Skin epidermis (tissue), 12 donors: ENCODE measurements at regions not wholly inside any gene's neighbourhood (a gene's known extent, or its start where the extent isn't known, plus 50 kb on each side); places are given as distances from the start of the nearest gene placed in this dataset.

Experiments
- H3K27ac ChIP-seq, 21 experiments: fragments of 200-600 bp; sonication (generic) in 11 of 21; one replicate each; pipeline ENCODE4 v1.5.0; 2020; ENCODE audit warnings: mild to moderate bottlenecking in 3 of 21, inconsistent platforms in 2 of 21, moderate library complexity in 2 of 21
- H3K4me3 ChIP-seq, 7 experiments: fragments of 200-600 bp; sonication (generic) in 2 of 7; one replicate each; pipeline ENCODE4 v1.5.0; 2020; ENCODE audit warnings: inconsistent platforms in 2 of 7, mild to moderate bottlenecking in 2 of 7, moderate library complexity in 1 of 7

DNA sequence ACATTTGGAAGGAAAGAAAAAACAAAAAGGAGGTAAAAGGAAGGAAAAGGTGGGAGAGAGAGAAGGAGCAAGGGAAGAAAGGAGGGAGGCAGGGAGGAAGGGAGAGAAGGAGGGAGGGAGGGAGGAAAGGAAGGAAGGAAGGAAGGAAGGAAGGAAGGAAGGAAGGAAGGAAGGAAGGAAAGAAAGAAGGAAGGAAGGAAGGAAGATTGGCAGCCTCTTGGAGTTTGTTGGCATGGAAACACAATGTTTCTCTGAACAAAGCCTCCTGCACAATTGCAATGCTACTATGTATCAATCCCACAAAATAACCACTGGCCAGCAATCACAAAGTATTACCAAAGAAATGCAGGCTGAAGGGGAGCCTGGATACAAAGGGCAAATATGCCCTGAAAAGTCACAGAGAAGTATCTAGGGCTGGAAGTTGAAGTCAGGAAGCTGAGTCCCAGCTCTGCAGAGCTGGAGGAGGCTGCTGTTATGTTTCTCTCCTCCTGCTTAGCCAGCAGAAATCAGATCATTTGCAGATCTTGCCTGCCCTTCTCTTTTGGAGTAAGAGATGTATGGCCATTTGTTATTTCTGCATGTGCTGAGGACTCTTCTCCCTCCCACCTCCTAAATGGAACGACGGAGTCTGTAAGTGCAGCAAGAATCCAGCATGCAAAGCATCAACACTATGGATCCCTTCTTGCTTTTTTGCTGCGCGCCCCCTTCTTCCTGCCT, 195.9 kb upstream of the LDB2 start:
- Histone ChIP-seq H3K27ac (no peak overlapping the region), H3K4me3 (no peak overlapping the region)

- no peak overlapping the region for H3K27ac ChIP-seq
- no peak overlapping the region for H3K4me3 ChIP-seq
Observed at GRCh38 chr4:17093481-17093880, 195.0 kb upstream of the LDB2 start.

DNA sequence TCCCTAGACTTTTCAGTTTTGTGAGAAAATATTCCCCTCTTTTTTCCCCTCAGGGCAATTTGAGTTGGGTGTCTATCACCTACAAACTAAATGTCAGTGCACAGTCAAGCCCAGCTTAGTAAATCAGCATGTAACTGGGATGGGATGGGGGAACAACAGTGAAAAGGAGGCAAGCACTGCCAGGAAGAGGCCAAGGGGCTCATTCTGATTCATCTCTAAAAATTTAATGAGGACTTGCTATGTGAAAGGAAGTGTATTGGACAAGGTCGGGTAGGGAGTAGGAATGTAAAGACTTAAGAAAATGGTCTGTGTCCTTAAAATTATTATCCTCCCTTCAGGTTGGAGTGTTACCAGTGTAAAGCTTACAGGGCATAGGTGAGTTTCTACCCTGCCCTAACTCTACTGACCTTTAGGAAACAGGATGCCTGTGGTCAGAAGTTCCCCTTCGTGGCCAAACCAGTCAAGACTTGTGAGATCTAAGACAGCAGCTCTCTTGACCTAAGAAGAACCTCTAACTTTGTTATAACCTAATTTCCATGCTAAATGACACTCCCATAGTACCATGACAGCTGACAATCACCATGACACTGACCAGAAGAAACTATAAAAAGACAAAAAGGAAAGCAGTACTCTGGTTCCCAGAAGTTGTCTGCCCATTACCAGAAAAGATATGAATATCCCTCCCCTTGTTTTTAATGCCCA, 194.4 kb upstream of the LDB2 start:
- Histone ChIP-seq H3K27ac (no peak overlapping the region), H3K4me3 (no peak overlapping the region)

DNA sequence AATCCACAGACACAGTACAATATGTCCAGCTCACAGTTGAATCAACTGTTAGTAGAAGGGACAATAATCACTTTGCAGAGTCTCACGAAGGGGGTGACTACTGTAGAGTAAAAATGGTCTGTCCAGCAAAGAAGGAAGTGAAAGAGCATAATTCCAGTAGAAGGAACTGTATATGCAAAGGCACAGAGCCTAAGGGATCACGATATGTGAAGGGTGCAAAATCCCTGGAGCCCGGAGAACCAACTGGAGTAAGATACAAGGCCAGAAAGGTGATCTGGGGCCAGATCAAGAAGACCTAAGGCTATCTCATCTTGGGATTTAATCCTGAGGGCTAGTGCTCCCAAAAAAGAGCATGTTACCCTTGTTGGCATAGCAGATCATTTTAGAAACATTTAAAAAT, 192.7 kb upstream of the LDB2 start:
- Histone ChIP-seq H3K4me3 (no peak overlapping the region), H3K27ac (no peak overlapping the region)

DNA sequence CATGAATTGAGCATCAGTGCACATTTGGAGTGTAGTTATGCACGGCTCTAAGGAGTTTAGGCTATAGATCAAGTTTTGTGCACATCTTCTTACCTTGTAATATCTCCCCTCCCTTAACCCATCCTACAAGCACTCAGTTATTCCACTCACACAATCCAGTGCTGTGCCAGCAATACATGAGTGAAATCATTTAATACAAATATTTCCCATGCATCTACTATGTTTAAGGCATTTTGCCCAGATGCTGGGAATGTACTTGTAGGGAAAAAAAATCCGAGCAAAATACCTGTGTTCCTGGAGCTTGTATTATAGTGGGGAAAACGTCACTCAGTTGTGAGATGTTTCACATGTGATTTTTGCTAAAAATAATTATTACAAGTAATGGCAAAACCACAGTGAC, 191.6 kb upstream of the LDB2 start:
- Histone ChIP-seq H3K27ac (no peak overlapping the region), H3K4me3 (no peak overlapping the region)

GRCh38 chr4:17085416-17085815, 187.0 kb upstream of the LDB2 start:
- Histone ChIP-seq H3K27ac (no peak overlapping the region), H3K4me3 (no peak overlapping the region)

DNA sequence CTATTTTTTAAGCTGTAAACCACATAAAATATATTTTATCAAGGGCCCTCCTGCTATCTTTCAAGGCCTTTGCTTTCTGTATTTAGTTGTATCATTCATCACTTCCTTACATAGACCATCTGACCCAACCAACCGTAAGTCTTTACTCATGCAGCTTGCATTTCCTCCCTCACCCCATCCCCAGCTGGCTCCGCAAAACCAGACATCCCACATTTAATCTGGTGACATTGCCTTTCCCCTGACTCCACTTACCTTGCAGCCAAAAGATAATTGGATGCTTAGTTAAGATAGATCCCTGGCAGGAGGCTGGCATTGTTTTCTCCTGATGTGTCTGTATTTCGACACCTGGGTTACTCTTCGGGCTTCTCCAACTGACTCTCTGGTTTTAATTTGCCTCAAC, 183.7 kb upstream of the LDB2 start:
- H3K27ac ChIP-seq = no peak overlapping the region

GRCh38 chr4:17081179-17081578, 182.7 kb upstream of the LDB2 start:
- Histone ChIP-seq H3K4me3 (no peak overlapping the region), H3K27ac (no peak overlapping the region)

More for the DNA sequence above, 183.7 kb upstream of the LDB2 start:
- no peak overlapping the region for H3K4me3 ChIP-seq

- H3K27ac ChIP-seq = no peak overlapping the region
- H3K4me3 ChIP-seq = no peak overlapping the region
Observed at GRCh38 chr4:17077105-17077504, 178.7 kb upstream of the LDB2 start.

- no peak overlapping the region for H3K27ac ChIP-seq
- H3K4me3 ChIP-seq = no peak overlapping the region
Observed at GRCh38 chr4:17072483-17072882, 174.0 kb upstream of the LDB2 start.

DNA sequence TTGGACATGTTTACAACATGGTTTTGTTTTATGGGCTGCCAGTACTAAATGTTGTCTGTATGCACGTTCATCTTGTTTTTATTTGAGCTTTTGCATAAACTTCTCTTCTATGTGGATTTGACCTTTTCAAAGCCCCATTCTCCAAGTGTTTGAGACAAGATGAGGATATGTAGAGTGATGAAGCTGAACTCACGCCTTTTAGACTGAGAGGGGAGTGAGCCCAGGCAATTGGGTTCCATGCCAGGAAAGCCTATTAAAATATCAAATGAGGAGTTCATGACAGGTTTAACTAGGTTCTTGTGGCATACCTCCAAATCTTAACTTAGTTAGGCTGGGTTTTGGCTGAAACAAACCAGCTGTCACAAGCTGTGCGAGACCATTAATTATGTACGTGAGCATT, 170.4 kb upstream of the LDB2 start:
- Histone ChIP-seq H3K4me3 (no peak overlapping the region), H3K27ac (no peak overlapping the region)

DNA sequence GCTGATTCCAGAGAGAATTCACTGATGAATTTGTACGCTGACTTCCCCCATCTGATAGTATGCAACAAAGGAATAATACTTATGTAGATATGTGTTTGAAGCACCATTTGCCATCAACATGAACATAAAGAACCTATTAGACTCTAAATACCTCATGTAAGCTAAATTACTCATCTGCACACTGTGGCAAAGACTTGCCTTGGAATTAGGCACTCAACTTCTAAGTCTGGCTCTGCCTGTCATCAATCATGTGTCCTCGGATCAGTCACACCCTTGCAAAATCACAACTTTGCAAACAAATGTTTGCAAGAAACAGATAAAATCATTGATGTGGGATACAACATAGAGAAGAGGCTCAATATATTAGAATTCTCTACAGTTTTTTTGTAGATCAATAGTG, 169.9 kb upstream of the LDB2 start:
- Histone ChIP-seq H3K27ac (no peak overlapping the region), H3K4me3 (no peak overlapping the region)

GRCh38 chr4:17066972-17067371, 168.5 kb upstream of the LDB2 start:
- no peak overlapping the region for H3K4me3 ChIP-seq
- peak overlapping the region in 1 of 21 experiments; percentile 57 for H3K27ac ChIP-seq

DNA sequence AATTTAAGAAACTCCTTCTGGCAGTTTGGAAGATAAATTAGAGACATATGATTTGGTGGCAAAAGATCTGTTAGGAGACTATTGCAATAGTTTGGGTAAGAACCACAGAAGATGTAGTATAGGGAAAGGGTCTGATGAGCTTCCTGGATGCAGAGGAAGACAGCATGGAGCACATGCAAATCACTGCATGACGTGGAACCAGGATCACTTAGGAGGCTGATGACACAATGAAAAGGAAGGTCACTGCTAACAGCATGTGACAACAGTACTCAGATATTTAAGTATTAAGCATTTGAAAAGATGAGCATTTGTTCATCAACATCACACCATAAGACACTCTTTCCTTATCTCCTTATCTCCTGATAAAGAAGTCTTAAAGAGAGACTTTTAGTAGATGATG, 167.8 kb upstream of the LDB2 start:
- Histone ChIP-seq H3K4me3 (no peak overlapping the region), H3K27ac (no peak overlapping the region)

- H3K4me3 ChIP-seq = no peak overlapping the region
- no peak overlapping the region for H3K27ac ChIP-seq
Observed at GRCh38 chr4:17065821-17066220, 167.4 kb upstream of the LDB2 start.

DNA sequence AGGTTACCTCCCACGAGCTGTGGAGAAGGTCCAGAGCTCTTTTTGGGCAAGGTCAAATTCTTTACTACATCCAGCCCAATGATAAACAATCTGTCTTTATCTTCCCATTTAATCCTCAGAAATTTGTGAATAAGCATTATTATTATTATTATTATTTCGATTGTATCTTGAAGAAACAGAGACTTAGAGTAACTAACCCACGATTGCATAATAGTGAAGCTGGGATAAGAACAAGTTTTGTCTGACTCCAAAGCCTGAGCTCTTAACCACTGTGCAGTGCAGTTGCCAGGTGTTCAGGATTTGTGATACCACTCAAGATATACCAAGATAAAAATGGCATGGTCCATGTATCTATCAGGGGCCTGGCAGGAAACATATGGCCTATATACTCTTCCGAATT, 166.5 kb upstream of the LDB2 start:
- no peak overlapping the region for H3K27ac ChIP-seq

DNA sequence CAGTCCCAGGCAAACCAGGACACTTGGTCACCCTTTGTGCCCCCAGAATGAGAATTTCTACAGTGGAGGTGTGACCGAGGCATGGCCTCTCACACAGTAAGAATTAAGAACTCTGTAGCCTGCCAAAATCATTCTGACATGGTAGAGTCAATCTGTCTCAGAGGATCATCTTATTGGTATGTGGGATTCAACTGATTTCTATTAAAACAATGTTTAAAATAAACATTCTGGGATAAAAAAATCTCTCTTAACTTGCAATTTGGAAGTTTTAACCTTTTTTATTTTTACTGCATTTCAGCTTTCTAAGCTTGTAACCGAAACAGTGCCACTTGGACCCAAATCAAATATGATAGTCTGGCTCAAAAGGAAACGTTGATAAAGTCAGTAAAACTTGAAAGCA, 165.4 kb upstream of the LDB2 start:
- Histone ChIP-seq H3K4me3 (no peak overlapping the region), H3K27ac (no peak overlapping the region)

More for the DNA sequence above, 166.5 kb upstream of the LDB2 start:
- H3K4me3 ChIP-seq = no peak overlapping the region

- Histone ChIP-seq H3K4me3 (no peak overlapping the region), H3K27ac (peak overlapping the region in 5 of 21 experiments; percentile 3 to 71 (median 40))
Observed at GRCh38 chr4:17060230-17060629, 161.8 kb upstream of the LDB2 start.

DNA sequence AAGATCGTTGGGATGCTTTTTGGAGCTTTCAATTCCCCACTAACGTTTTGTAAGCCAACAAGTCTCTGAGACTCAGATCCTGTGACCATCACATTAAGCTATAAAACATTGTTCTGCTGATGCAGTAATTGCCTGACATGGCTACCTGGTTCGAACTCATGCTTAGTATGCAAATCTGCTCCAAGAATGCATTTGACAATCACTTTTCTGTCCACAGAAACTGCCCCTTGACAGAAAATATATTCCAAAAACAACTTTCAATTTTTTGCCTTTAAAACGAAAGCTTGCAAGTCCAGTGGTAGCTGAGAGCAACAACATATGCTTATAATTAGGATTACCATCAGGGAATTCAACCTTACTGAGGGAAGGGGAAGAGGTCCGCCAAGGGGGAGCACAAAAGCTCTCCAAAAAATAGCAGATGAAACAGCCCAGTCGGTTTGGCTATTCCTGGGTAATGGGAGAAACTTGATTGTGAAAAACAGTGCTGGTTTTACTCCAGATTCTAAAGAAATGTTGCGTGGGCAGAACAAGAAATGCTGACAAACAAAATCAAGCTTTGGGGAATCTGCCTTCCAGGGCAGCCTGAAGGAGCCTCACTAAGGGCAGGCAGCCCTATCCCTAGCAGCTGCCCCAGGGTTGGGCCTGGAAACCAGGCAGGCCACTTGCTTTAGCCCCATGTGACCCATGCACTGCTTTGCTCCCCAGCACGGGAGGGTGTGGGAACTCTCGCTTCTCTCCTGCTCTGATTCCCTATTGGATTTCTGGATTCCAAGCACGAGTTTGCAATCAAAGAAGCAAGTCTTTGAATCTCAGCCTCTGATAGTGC, 160.7 kb upstream of the LDB2 start:
- Histone ChIP-seq H3K4me3 (no peak overlapping the region), H3K27ac (peak overlapping the region in 12 of 21 experiments; percentile 3 to 71 (median 38))

GRCh38 chr4:17058536-17058915, 160.1 kb upstream of the LDB2 start:
- H3K4me3 ChIP-seq = no peak overlapping the region
- H3K27ac ChIP-seq = peak overlapping the region in 9 of 21 experiments; percentile 8 to 71 (median 51)

- Histone ChIP-seq H3K27ac (no peak overlapping the region), H3K4me3 (no peak overlapping the region)
Observed at GRCh38 chr4:17057035-17057434, 158.6 kb upstream of the LDB2 start.
